Common myeloid progenitor, CD34-positive (primary cell): ENCODE measurements at regions not wholly inside any gene's neighbourhood (a gene's known extent, or its start where the extent isn't known, plus 50 kb on each side); places are given as distances from the start of the nearest gene placed in this dataset.
A peak's percentile ranks its signal among the peaks of the same experiment; 100 is the strongest.

ENCODE experiments used
- CTCF ChIA-PET: fragments of 350-600 bp; sonication (Branson Sonifier 250); formaldehyde crosslinking; loops from one replicate; lab custom pipeline; 2021; ENCODE audit warnings: antibody characterized with exemption; lab: Charles Lee
- POLR2A ChIA-PET: fragments of 350-600 bp; sonication (Branson Sonifier 250); formaldehyde crosslinking; loops from one replicate; lab custom pipeline; 2021; ENCODE audit warnings: antibody characterized with exemption; lab: Charles Lee
- DNase-seq, 3 donors: peaks; one replicate each; pipeline versions ENCODE4 v3.0.0 to v3.0.0-alpha.2; 2013
- H3K27ac ChIP-seq, 2 experiments: 1 replicate in 1 of 2; 2 replicates in 1 of 2; pipeline ENCODE4 v1.7.0; 2013; ENCODE audit warnings: inconsistent platforms in 2 of 2, low read length in 2 of 2, mild to moderate bottlenecking in 2 of 2, low read depth in 1 of 2, moderate library complexity in 1 of 2; ENCODE audit not compliant: severe bottlenecking in 2 of 2, insufficient read depth in 1 of 2, poor library complexity in 1 of 2
- H3K27me3 ChIP-seq, 5 experiments: replicated peaks in 2 of 5; 1 replicate in 3 of 5; 2 replicates in 2 of 5; pipeline versions ENCODE4 v1.6.1 to v1.7.0; 2013; ENCODE audit warnings: low read length in 4 of 5, mild to moderate bottlenecking in 2 of 5, moderate library complexity in 2 of 5, inconsistent platforms in 1 of 5; ENCODE audit not compliant: insufficient read depth in 5 of 5, control insufficient read depth in 4 of 5
- H3K36me3 ChIP-seq, 4 experiments: 1 replicate in 2 of 4; 2 replicates in 2 of 4; pipeline versions ENCODE4 v1.6.1 to v1.7.0; 2013; ENCODE audit warnings: low read length in 3 of 4, control low read depth in 1 of 4, mild to moderate bottlenecking in 1 of 4; ENCODE audit not compliant: control insufficient read depth in 4 of 4, insufficient read depth in 4 of 4
- H3K4me1 ChIP-seq, 4 experiments: 1 replicate in 3 of 4; 2 replicates in 1 of 4; pipeline versions ENCODE4 v1.6.1 to v1.7.1; 2013; ENCODE audit warnings: low read length in 3 of 4, mild to moderate bottlenecking in 3 of 4, control low read depth in 1 of 4, inconsistent platforms in 1 of 4, moderate library complexity in 1 of 4; ENCODE audit not compliant: control insufficient read depth in 4 of 4, insufficient read depth in 4 of 4; ENCODE audit errors: control extremely low read depth in 1 of 4
- H3K4me3 ChIP-seq, 7 experiments: 1 replicate in 4 of 7; 2 replicates in 3 of 7; pipeline versions ENCODE4 v1.5.1 to v1.7.0; 2013; ENCODE audit warnings: mild to moderate bottlenecking in 7 of 7, low read length in 6 of 7, moderate library complexity in 6 of 7, inconsistent platforms in 2 of 7, low read depth in 2 of 7, control low read depth in 1 of 7; ENCODE audit not compliant: insufficient read depth in 4 of 7, control insufficient read depth in 1 of 7; ENCODE audit errors: extremely low read depth in 1 of 7
- H3K9me3 ChIP-seq, 5 experiments: 1 replicate in 4 of 5; 2 replicates in 1 of 5; pipeline versions ENCODE4 v1.6.1 to v1.7.1; 2013; ENCODE audit warnings: low read length in 4 of 5, mild to moderate bottlenecking in 2 of 5, inconsistent platforms in 1 of 5, low read depth in 1 of 5, moderate library complexity in 1 of 5; ENCODE audit not compliant: control insufficient read depth in 4 of 5, insufficient read depth in 2 of 5; ENCODE audit errors: control extremely low read depth in 1 of 5
- WGBS: methylation state at CpG from one replicate; pipeline ENCODE4 v1.1.5; 2013; ENCODE audit not compliant: insufficient coverage; 5-methylcytosine and 5-hydroxymethylcytosine counted together

DNA sequence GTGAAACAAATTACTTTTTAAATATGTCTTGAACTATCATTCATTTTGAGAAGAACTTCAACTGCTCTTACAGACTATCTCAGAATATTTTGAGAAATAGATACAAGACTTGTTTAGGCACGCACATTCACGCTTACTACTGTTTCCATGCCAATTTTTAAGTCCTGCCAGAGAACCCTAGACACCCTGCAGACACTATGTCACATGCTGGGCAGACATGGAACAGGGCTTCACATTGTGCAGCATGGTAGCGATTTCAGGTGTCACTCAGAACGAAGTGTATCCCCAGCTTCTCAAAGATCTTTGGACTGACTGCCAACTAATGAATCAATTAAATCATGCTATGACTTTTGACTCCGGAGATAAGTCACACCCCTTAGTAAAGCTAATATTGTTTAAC is 128.7 kb upstream of the SLC27A6 start:
- no peaks in the 10 kb centered on the region for H3K36me3 ChIP-seq
- ChIA-PET POLR2A (no interaction called here), CTCF (no interaction called here)
- 96% methylated on average over 4 of the region's 5 CpGs for WGBS
- DNase-seq: no peak
- H3K27me3 ChIP-seq: no peaks in the 10 kb centered on the region
- no peak overlapping the region for H3K4me3 ChIP-seq
- no peaks in the 10 kb centered on the region for H3K9me3 ChIP-seq
- no peak overlapping the region for H3K27ac ChIP-seq
- H3K4me1 ChIP-seq: no peaks in the 10 kb centered on the region

DNA sequence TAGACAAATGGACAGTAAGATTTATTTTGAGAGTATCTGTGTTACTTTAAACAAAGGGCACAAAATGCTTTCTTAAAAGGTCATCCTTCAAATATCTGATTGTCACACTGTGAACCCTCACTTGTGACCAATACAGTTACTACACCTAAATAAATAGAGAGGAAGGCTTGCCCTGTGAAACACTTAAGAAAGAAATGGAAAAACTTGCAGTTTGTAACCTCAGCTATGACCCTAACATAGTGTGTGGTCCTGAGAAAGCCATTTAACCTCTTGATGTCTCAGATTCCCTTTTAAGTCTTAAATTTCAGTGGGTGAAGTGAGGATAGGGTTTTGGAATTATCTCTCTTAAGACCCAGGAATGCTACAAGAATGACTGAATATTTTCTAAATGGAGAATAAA is 126.7 kb upstream of the SLC27A6 start:
- Histone ChIP-seq H3K27ac (no peak overlapping the region), H3K4me3 (no peak overlapping the region), H3K9me3 (no peaks in the 10 kb centered on the region), H3K36me3 (no peaks in the 10 kb centered on the region), H3K27me3 (no peaks in the 10 kb centered on the region), H3K4me1 (no peaks in the 10 kb centered on the region)
- no peak for DNase-seq
- POLR2A ChIA-PET: no interaction called here
- CTCF ChIA-PET: interaction anchor here (1.5 kb wide), 1 partner anchor 17 kb away, joined by 3 read pairs; no protein-coding TSS in a partner anchor

GRCh38 chr5:128842241-128842640 is 123.0 kb upstream of the SLC27A6 start:
- CTCF ChIA-PET: no interaction called here
- DNase-seq: no peak
- Histone ChIP-seq H3K27ac (no peak overlapping the region), H3K36me3 (no peaks in the 10 kb centered on the region), H3K4me1 (no peaks in the 10 kb centered on the region), H3K9me3 (no peaks in the 10 kb centered on the region), H3K4me3 (no peak overlapping the region), H3K27me3 (no peaks in the 10 kb centered on the region)
- POLR2A ChIA-PET: no interaction called here

- no peaks in the 10 kb centered on the region for H3K36me3 ChIP-seq
- H3K4me3 ChIP-seq: no peak overlapping the region
- peaks cover 0 to 5% (median 0%) of the 10 kb centered on the region in 5 experiments for H3K9me3 ChIP-seq
- POLR2A ChIA-PET: no interaction called here
- no peaks in the 10 kb centered on the region for H3K27me3 ChIP-seq
- CTCF ChIA-PET: no interaction called here
- no CpG with 5 or more reads among the region's 2 CpGs for WGBS
- H3K4me1 ChIP-seq: no peaks in the 10 kb centered on the region
- DNase-seq: peak in 2 of 3 donors; percentile 11 to 19
- H3K27ac ChIP-seq: no peak overlapping the region
Measured at GRCh38 chr5:128844354-128844923, 120.8 kb upstream of the SLC27A6 start.

GRCh38 chr5:128850049-128850448 is 115.2 kb upstream of the SLC27A6 start:
- ChIA-PET POLR2A (no interaction called here), CTCF (no interaction called here)
- Histone ChIP-seq H3K36me3 (no peaks in the 10 kb centered on the region), H3K9me3 (peaks cover 0 to 8% (median 2%) of the 10 kb centered on the region in 5 experiments), H3K4me3 (no peak overlapping the region), H3K4me1 (no peaks in the 10 kb centered on the region), H3K27me3 (no peaks in the 10 kb centered on the region), H3K27ac (no peak overlapping the region)
- DNase-seq: no peak

DNA sequence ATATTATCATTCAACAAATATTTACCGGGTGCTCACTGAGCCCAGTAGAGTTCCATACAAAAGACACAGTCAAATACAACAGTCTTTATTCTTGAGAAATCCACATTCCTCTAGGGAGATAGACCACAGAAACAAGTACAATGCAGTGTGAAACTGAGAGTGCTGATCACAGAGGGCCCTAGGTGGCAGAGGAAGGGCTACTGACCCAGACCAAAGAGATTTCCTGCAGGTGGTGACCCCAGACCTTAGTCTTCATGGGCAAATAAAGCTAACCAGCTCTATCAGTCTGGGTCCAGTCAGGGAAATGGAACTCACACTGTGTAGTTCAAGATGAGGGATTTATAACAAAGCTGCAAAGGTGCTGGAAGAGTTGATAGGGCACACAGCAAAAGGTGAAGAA is 110.4 kb upstream of the SLC27A6 start:
- POLR2A ChIA-PET: no interaction called here
- Histone ChIP-seq H3K36me3 (no peaks in the 10 kb centered on the region), H3K27ac (no peak overlapping the region), H3K4me3 (no peak overlapping the region), H3K4me1 (no peaks in the 10 kb centered on the region), H3K9me3 (peaks cover 0 to 5% (median 0%) of the 10 kb centered on the region in 5 experiments), H3K27me3 (peaks cover 0 to 3% (median 0%) of the 10 kb centered on the region in 5 experiments)
- WGBS: no CpG with 5 or more reads among the region's 1 CpG
- CTCF ChIA-PET: no interaction called here
- no peak for DNase-seq

DNA sequence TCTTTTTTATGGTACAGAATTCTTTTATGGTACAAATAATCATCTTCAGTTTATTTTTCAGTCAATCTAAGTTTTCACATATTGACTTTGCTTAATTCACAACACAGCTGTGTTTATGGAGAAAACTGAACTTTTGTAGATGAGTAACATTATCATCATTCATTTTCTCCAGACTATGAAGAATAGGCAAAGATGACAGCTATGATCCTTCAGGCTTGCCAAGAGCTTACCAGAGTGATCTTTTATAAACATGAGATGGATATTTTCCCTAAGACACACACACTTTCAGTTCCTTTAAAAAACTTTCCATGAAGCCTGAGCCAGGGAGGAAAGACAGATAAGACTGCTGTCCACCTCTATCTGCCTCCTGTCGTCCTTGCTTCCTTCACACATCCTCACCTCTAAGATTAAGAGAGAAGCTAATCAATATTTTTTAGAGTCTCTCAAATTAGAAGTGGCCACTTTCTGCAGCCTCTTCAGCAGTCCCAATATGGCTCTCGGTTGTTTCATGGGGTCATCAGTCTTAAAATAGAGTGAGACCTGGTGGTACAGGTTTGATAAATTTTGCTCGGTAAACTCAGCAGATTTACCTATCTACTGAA is 108.1 kb upstream of the SLC27A6 start:
- WGBS: no CpG with 5 or more reads among the region's 3 CpGs
- Histone ChIP-seq H3K36me3 (no peaks in the 10 kb centered on the region), H3K4me1 (no peaks in the 10 kb centered on the region), H3K4me3 (no peak overlapping the region), H3K27me3 (peaks cover 0 to 3% (median 0%) of the 10 kb centered on the region in 5 experiments), H3K27ac (no peak overlapping the region), H3K9me3 (peaks cover 0 to 3% (median 0%) of the 10 kb centered on the region in 5 experiments)
- CTCF ChIA-PET: interaction anchor here (0.9 kb wide), 1 partner anchor 11 kb away, joined by 3 read pairs; no protein-coding TSS in a partner anchor
- POLR2A ChIA-PET: no interaction called here
- DNase-seq: no peak
